Neural cell (in vitro differentiated cells): ENCODE measurements at regions not wholly inside any gene's neighbourhood (a gene's known extent, or its start where the extent isn't known, plus 50 kb on each side); places are given as distances from the start of the nearest gene placed in this dataset.

ENCODE experiments used
- H2AFZ ChIP-seq: fragments of 200-600, 300-800 bp; sonication (generic), shearing (Covaris generic); 2 replicates; pipeline ENCODE4 v1.6.0; 2014; ENCODE audit warnings: low read depth, mild to moderate bottlenecking, antibody characterized with exemption, low read length, moderate library complexity
- H3F3A ChIP-seq: fragments of 200-600 bp; shearing (Covaris generic); 2 replicates; pipeline ENCODE4 v1.6.1; 2016; ENCODE audit warnings: mild to moderate bottlenecking, moderate library complexity, mixed read lengths, antibody characterized with exemption, low read length; ENCODE audit not compliant: insufficient read depth, poor library complexity, severe bottlenecking
- H3K27ac ChIP-seq: fragments of 200-600, 300-800 bp; sonication (generic), shearing (Covaris generic); 2 replicates; pipeline ENCODE4 v1.5.1; 2014; ENCODE audit warnings: mild to moderate bottlenecking, low read length, moderate library complexity
- H3K27me3 ChIP-seq: fragments of 300-800, 200-600 bp; sonication (generic), shearing (Covaris generic); 2 replicates; pipeline ENCODE4 v1.6.0; 2014; ENCODE audit warnings: mild to moderate bottlenecking, low read depth, low read length, moderate library complexity; ENCODE audit not compliant: insufficient read depth
- H3K36me3 ChIP-seq: fragments of 300-800, 200-600 bp; sonication (generic), shearing (Covaris generic); 2 replicates; pipeline ENCODE4 v1.5.1; 2014; ENCODE audit warnings: mild to moderate bottlenecking, antibody characterized with exemption, low read length, moderate library complexity; ENCODE audit not compliant: insufficient read depth
- H3K4me2 ChIP-seq: fragments of 300-800, 200-600 bp; sonication (generic), shearing (Covaris generic); 2 replicates; pipeline ENCODE4 v1.6.0; 2014; ENCODE audit warnings: mild to moderate bottlenecking, low read length
- H3K4me3 ChIP-seq: fragments of 300-800, 200-600 bp; sonication (generic), shearing (Covaris generic); 2 replicates; pipeline ENCODE4 v1.5.1; 2014; ENCODE audit warnings: mild to moderate bottlenecking, low read length, moderate library complexity
- H3K79me2 ChIP-seq: fragments of 200-600 bp; shearing (Covaris generic); replicated peaks from 2 replicates; pipeline ENCODE4 v1.6.0; 2014; ENCODE audit warnings: mild to moderate bottlenecking, low read length, moderate library complexity; ENCODE audit not compliant: insufficient read depth
- H3K9ac ChIP-seq: fragments of 300-800, 200-600 bp; sonication (generic), shearing (Covaris generic); 2 replicates; pipeline ENCODE4 v1.6.1; 2016; ENCODE audit warnings: mild to moderate bottlenecking, low read length, mixed read lengths
- H3K9me2 ChIP-seq: fragments of 200-600 bp; shearing (Covaris generic); 2 replicates; pipeline ENCODE4 v1.6.1; 2016; ENCODE audit warnings: mild to moderate bottlenecking, low read length, mixed read lengths; ENCODE audit not compliant: insufficient read depth
- H3K9me3 ChIP-seq: fragments of 200-600, 300-800 bp; sonication (generic), shearing (Covaris generic); 2 replicates; pipeline ENCODE4 v1.6.1; 2016; ENCODE audit warnings: mild to moderate bottlenecking, mixed run types, low read length, moderate library complexity, mixed read lengths
- H4K20me1 ChIP-seq: fragments of 200-600 bp; shearing (Covaris generic); 2 replicates; pipeline ENCODE4 v1.6.1; 2016; ENCODE audit warnings: mild to moderate bottlenecking, mixed run types; ENCODE audit not compliant: insufficient read depth
- EP300 ChIP-seq: fragments of 450-650 bp; conservative IDR thresholded peaks from 2 replicates; pipeline ENCODE4 v1.6.1; 2014; ENCODE audit warnings: antibody characterized with exemption, mild to moderate bottlenecking, moderate library complexity; ENCODE audit not compliant: poor library complexity, severe bottlenecking
- EZH2 ChIP-seq: fragments of 200-600, 300-800 bp; shearing (Covaris generic), sonication (generic); IDR thresholded peaks from 2 replicates; pipeline ENCODE4 v1.6.1; 2014; ENCODE audit warnings: antibody characterized with exemption, low read length, borderline replicate concordance, mild to moderate bottlenecking; ENCODE audit not compliant: insufficient read depth, poor library complexity, severe bottlenecking
- MXI1 ChIP-seq: fragments of 450-650 bp; conservative IDR thresholded peaks from 2 replicates; pipeline ENCODE4 v1.6.1; 2014; ENCODE audit warnings: antibody characterized with exemption, mild to moderate bottlenecking; ENCODE audit not compliant: poor library complexity, severe bottlenecking
- POLR2AphosphoS5 ChIP-seq: IDR thresholded peaks from 2 replicates; pipeline ENCODE4 v1.6.1; 2012
- RAD21 ChIP-seq: fragments of 450-650 bp; conservative IDR thresholded peaks from 2 replicates; pipeline ENCODE4 v1.6.1; 2014; ENCODE audit warnings: antibody characterized with exemption, mild to moderate bottlenecking, moderate library complexity
- REST ChIP-seq: IDR thresholded peaks from 2 replicates; pipeline ENCODE4 v1.6.1; 2012; ENCODE audit warnings: borderline replicate concordance
- SMC3 ChIP-seq: fragments of 450-650 bp; conservative IDR thresholded peaks from 2 replicates; pipeline ENCODE4 v1.6.1; 2014; ENCODE audit warnings: antibody characterized with exemption, mild to moderate bottlenecking, moderate library complexity; ENCODE audit not compliant: poor library complexity
- TAF1 ChIP-seq: IDR thresholded peaks from 2 replicates; pipeline ENCODE4 v1.6.1; 2012; ENCODE audit warnings: low read depth
- TF ChIP-seq, protein P1 (sequence below): fragments of 450-650 bp; IDR thresholded peaks from 2 replicates; pipeline ENCODE4 v1.5.1; 2014; ENCODE audit warnings: antibody characterized with exemption, mild to moderate bottlenecking, moderate library complexity; ENCODE audit not compliant: poor library complexity, severe bottlenecking

DNA sequence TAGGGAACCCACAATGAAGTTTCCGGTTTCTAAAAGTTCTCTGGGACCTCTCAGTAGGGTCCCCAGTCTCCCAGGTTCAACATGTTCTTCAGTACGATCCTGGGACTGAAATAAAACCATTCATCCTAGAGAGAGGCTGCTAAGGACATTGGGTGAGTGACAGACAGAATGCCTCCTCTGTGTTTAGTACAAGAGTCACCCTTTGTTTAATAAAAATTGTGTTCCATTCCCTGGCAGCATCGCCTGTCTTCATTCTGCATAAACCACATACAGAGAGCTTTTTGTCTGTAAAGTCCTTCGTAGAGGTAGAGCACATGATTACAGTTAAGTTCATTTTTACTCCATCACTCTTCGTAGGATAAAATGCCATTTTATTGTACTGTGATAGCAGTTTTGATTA is 95.3 kb upstream of the GPR12 start:
- H3K27ac ChIP-seq = no peak overlapping the region
- H4K20me1 ChIP-seq = no peaks in the 10 kb centered on the region
- H3K27me3 ChIP-seq = no peaks in the 10 kb centered on the region
- no peak overlapping the region for H3K9ac ChIP-seq
- no peaks in the 10 kb centered on the region for H3F3A ChIP-seq
- no peak overlapping the region for H3K4me2 ChIP-seq
- no peak for TF ChIP-seq SMC3
- no peak for TF ChIP-seq RAD21
- no peak for TF ChIP-seq TAF1
- TF ChIP-seq POLR2AphosphoS5 = no peak
- no peak for TF ChIP-seq EZH2
- no peak for TF ChIP-seq REST
- no peak for TF ChIP-seq EP300
- no peak for TF ChIP-seq MXI1
- TF ChIP-seq, protein P1, sequence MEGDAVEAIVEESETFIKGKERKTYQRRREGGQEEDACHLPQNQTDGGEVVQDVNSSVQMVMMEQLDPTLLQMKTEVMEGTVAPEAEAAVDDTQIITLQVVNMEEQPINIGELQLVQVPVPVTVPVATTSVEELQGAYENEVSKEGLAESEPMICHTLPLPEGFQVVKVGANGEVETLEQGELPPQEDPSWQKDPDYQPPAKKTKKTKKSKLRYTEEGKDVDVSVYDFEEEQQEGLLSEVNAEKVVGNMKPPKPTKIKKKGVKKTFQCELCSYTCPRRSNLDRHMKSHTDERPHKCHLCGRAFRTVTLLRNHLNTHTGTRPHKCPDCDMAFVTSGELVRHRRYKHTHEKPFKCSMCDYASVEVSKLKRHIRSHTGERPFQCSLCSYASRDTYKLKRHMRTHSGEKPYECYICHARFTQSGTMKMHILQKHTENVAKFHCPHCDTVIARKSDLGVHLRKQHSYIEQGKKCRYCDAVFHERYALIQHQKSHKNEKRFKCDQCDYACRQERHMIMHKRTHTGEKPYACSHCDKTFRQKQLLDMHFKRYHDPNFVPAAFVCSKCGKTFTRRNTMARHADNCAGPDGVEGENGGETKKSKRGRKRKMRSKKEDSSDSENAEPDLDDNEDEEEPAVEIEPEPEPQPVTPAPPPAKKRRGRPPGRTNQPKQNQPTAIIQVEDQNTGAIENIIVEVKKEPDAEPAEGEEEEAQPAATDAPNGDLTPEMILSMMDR = no peak
- H3K79me2 ChIP-seq = no peaks in the 10 kb centered on the region
- H3K36me3 ChIP-seq = no peaks in the 10 kb centered on the region
- no peak overlapping the region for H2AFZ ChIP-seq
- no peaks in the 10 kb centered on the region for H3K9me2 ChIP-seq
- no peak overlapping the region for H3K4me3 ChIP-seq
- H3K9me3 ChIP-seq = no peaks in the 10 kb centered on the region

DNA sequence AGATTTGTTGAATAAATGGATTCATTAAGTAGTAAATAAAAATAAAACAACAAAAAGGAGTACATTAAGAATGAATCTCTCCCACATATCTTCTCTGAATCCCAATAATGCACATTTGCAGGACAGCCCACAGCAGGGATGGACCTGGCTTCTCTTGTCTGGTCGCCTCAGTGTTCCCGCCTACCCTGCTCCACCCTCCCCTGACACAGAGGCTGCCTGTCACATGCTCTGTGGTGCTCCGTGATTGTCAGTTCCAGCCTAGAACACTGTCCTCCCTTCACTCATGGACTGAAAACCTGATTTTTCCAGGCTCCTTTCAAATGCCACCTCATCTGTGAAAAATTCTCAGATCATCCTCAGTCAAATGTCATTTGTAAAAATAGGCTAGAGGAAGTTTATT is 94.5 kb upstream of the GPR12 start:
- no peaks in the 10 kb centered on the region for H3K9me2 ChIP-seq
- H3F3A ChIP-seq = no peaks in the 10 kb centered on the region
- no peaks in the 10 kb centered on the region for H3K27me3 ChIP-seq
- no peaks in the 10 kb centered on the region for H3K9me3 ChIP-seq
- no peak overlapping the region for H3K9ac ChIP-seq
- H2AFZ ChIP-seq = no peak overlapping the region
- no peak for TF ChIP-seq MXI1
- TF ChIP-seq SMC3 = no peak
- TF ChIP-seq RAD21 = no peak
- no peak for TF ChIP-seq TAF1
- TF ChIP-seq POLR2AphosphoS5 = no peak
- TF ChIP-seq, protein P1 = no peak
- no peak for TF ChIP-seq EZH2
- no peak for TF ChIP-seq EP300
- no peak for TF ChIP-seq REST
- H3K4me2 ChIP-seq = no peak overlapping the region
- H3K36me3 ChIP-seq = no peaks in the 10 kb centered on the region
- H3K4me3 ChIP-seq = no peak overlapping the region
- H3K27ac ChIP-seq = no peak overlapping the region
- no peaks in the 10 kb centered on the region for H3K79me2 ChIP-seq
- H4K20me1 ChIP-seq = no peaks in the 10 kb centered on the region
